SH-SY5Y (cell line): ENCODE measurements at regions not wholly inside any gene's neighbourhood (a gene's known extent, or its start where the extent isn't known, plus 50 kb on each side); places are given as distances from the start of the nearest gene placed in this dataset.

Experiments used
- GATA2 ChIP-seq: IDR thresholded peaks from 2 replicates; pipeline ENCODE4 v1.6.1; 2011; ENCODE audit warnings: mild to moderate bottlenecking, low read depth, low read length
- GATA3 ChIP-seq: IDR thresholded peaks from 2 replicates; pipeline ENCODE4 v1.6.1; 2011; ENCODE audit warnings: low read depth, mild to moderate bottlenecking, low read length, moderate library complexity

DNA sequence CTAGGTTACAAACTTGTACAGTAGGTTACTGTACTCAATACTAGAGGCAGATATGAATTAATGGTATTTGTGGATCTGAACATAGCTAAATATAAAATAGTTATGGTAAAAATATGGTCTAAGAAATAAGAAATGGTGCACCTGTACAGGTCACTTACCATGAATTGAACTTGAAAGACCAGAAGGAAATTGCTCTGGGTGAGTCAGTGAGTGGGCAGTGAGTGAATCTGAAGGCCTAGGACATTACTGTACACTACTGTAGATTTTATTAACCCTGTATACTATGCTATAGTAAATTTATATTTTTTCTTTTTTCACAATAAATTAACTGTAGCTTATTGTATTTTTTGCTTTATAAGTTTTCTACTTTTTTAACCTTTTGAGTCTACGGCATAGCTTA, 1020.4 kb downstream of the CDH18 start:
- TF ChIP-seq GATA3 (no peak), GATA2 (no peak)
